ENCODE measurements at regions not wholly inside any gene's neighbourhood (a gene's known extent, or its start where the extent isn't known, plus 50 kb on each side); places are given as distances from the start of the nearest gene placed in this dataset.

GRCh38 chr3:78414261-78414660 is 1353.5 kb downstream of the ROBO1 start:
- TF ChIP-seq CTCF (optimal IDR thresholded peaks at IDR 0.05 in 1 of 3, IDR thresholded peaks at IDR 0.05 in 1 of 3, conservative IDR thresholded peaks at IDR 0.05 in 1 of 3; ENCODE audit: extremely low read depth in 1 of 3, insufficient read depth in 2 of 3, low read length in 3 of 3) (no peak), EZH2 (IDR thresholded peaks at IDR 0.05; ENCODE audit: low read length) (no peak)

Data from keratinocyte (primary cell).